ENCODE measurements at regions not wholly inside any gene's neighbourhood (a gene's known extent, or its start where the extent isn't known, plus 50 kb on each side); places are given as distances from the start of the nearest gene placed in this dataset.
A peak's percentile ranks its signal among the peaks of the same experiment; 100 is the strongest.

- peak overlapping the region in 1 of 10 donors; percentile 28 for H3K27ac ChIP-seq
Observed at GRCh38 chr1:10852486-10852885, 56.0 kb upstream of the CASZ1 start.

GRCh38 chr1:10852998-10853520, 56.6 kb upstream of the CASZ1 start:
- H3K27ac ChIP-seq, result no peak overlapping the region
- H3K9me3 ChIP-seq, result no peaks in the 10 kb centered on the region
- ATAC-seq (no peak), DNase-seq (no peak)
- no peak overlapping the region for H3K4me3 ChIP-seq
- H3K27me3 ChIP-seq, result peaks cover 0 to 4% (median 0%) of the 10 kb centered on the region in 7 donors
- H3K36me3 ChIP-seq, result no peaks in the 10 kb centered on the region
- WGBS, 2 donors, result 78 to 96% methylated on average over 6 of the region's 6 CpGs
- intact Hi-C loops (cut with DNase I), result no loop called here
- H3K4me1 ChIP-seq, result peaks cover 0 to 28% (median 9%) of the 10 kb centered on the region in 9 donors
- TF ChIP-seq CTCF (IDR thresholded peaks at IDR 0.05), result no peak

More at GRCh38 chr1:10852486-10852885, 56.0 kb upstream of the CASZ1 start:
- Histone ChIP-seq H3K27me3 (peaks cover 0 to 4% (median 0%) of the 10 kb centered on the region in 7 donors), H3K4me1 (peaks cover 0 to 24% (median 6%) of the 10 kb centered on the region in 9 donors), H3K36me3 (no peaks in the 10 kb centered on the region), H3K4me3 (no peak overlapping the region), H3K9me3 (no peaks in the 10 kb centered on the region)
- intact Hi-C loops (cut with DNase I), result no loop called here
- WGBS, 2 donors, result 55 to 68% methylated on average over 6 of the region's 6 CpGs
- ATAC-seq, result no peak
- TF ChIP-seq CTCF (IDR thresholded peaks at IDR 0.05), result no peak
- DNase-seq, result no peak

GRCh38 chr1:10853701-10854100, 57.3 kb upstream of the CASZ1 start:
- 92 to 98% methylated on average over 2 of the region's 2 CpGs for WGBS, 2 donors
- no peak for ATAC-seq
- H3K27ac ChIP-seq, result no peak overlapping the region

GRCh38 chr1:10854856-10855459, 58.5 kb upstream of the CASZ1 start:
- no peak for TF ChIP-seq CTCF (IDR thresholded peaks at IDR 0.05)
- peaks cover 0 to 4% (median 0%) of the 10 kb centered on the region in 7 donors for H3K27me3 ChIP-seq
- ATAC-seq (no peak), DNase-seq (no peak)
- H3K4me1 ChIP-seq, result peaks cover 0 to 32% (median 9%) of the 10 kb centered on the region in 9 donors
- WGBS, 2 donors, result 94 to 96% methylated on average over 10 of the region's 10 CpGs
- no peak overlapping the region for H3K4me3 ChIP-seq
- H3K9me3 ChIP-seq, result no peaks in the 10 kb centered on the region
- intact Hi-C loops (cut with DNase I), result no loop called here
- no peaks in the 10 kb centered on the region for H3K36me3 ChIP-seq
- no peak overlapping the region for H3K27ac ChIP-seq

More at GRCh38 chr1:10853701-10854100, 57.3 kb upstream of the CASZ1 start:
- no peak for DNase-seq
- H3K4me3 ChIP-seq, result no peak overlapping the region
- H3K27me3 ChIP-seq, result peaks cover 0 to 4% (median 0%) of the 10 kb centered on the region in 7 donors
- no peaks in the 10 kb centered on the region for H3K9me3 ChIP-seq
- intact Hi-C loops (cut with DNase I), result no loop called here
- H3K36me3 ChIP-seq, result no peaks in the 10 kb centered on the region
- peaks cover 0 to 32% (median 9%) of the 10 kb centered on the region in 9 donors for H3K4me1 ChIP-seq
- TF ChIP-seq CTCF (IDR thresholded peaks at IDR 0.05), result no peak
